Activated B cell treated with CpG ODN at 0.5 μM for 24 hours (primary cell): ENCODE measurements at regions not wholly inside any gene's neighbourhood (a gene's known extent, or its start where the extent isn't known, plus 50 kb on each side); places are given as distances from the start of the nearest gene placed in this dataset.

Experiments
- ATAC-seq: fragments of 200-7000 bp; cut with Tn5 transposase; one replicate; pipeline ENCODE4 v1.10.0; 2021; ENCODE audit warnings: low read depth, mild to moderate bottlenecking, moderate library complexity
- CTCF ChIA-PET: fragments of 350-600 bp; sonication (Branson Sonifier 250); formaldehyde crosslinking; loops from one replicate; lab custom pipeline; 2021; ENCODE audit warnings: antibody characterized with exemption; lab: Charles Lee
- POLR2A ChIA-PET: fragments of 350-600 bp; sonication (Branson Sonifier 250); formaldehyde crosslinking; loops from one replicate; lab custom pipeline; 2021; ENCODE audit warnings: antibody characterized with exemption; lab: Charles Lee
- DNase-seq: peaks from one replicate; pipeline ENCODE4 v3.0.0; 2022
- H3K27ac Mint-ChIP-seq: one replicate; pipeline ENCODE4 v1.8.0; 2020; ENCODE audit warnings: mixed read lengths
- H3K27me3 Mint-ChIP-seq: one replicate; pipeline ENCODE4 v1.8.0; 2021; ENCODE audit warnings: mixed read lengths
- H3K36me3 Mint-ChIP-seq: one replicate; pipeline ENCODE4 v1.8.0; 2021; ENCODE audit warnings: low read depth, mixed read lengths
- H3K4me1 Mint-ChIP-seq: one replicate; pipeline ENCODE4 v1.8.0; 2021; ENCODE audit warnings: mixed read lengths
- H3K4me3 Mint-ChIP-seq: one replicate; pipeline ENCODE4 v1.8.0; 2020; ENCODE audit warnings: mild to moderate bottlenecking, mixed read lengths
- H3K9me3 Mint-ChIP-seq: one replicate; pipeline ENCODE4 v1.8.0; 2020; ENCODE audit warnings: mixed read lengths
- intact Hi-C: fragments of 100-400 bp; cut with micrococcal nuclease; formaldehyde crosslinking; loops from one replicate; pipeline ENCODE4 v1.15.1; 2024
- TF ChIP-seq, protein P1 (sequence below): fragments of 200-600 bp; IDR thresholded peaks from one replicate; pipeline ENCODE4 v1.8.0; 2022; ENCODE audit warnings: antibody characterized with exemption, mild to moderate bottlenecking

DNA sequence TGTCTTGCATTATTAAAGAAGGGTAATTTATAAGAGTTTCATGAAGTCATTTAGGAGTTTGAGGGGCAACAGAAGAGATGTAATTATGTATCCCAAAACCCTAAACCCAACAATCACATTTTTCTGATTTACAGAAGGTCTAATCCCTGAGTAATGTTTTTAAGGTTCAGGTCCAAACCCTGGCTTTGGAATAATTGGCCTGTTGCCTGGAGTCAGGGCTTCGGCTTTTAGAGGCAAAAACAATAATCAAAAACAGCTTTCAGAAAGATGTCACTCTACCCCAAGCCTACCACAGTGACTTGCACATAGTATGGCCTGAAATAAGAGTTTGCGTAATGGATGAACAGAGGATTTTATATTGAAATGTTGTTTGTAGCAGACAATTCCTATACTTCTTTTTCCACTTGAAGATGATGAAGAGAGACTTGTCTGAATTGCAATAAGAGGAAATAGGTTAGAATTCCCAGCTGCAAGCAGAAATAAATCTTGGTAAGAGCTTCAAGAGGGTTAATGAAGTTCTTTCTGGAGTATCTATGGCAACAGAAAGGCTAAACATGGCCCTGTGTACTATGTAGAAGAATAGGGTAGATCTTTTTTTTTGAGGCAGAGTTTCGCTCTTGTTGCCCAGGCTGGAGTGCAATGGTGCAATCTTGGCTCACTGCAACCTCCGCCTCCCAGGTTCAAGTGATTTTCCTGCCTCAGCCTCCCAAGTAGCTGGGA is 152.0 kb downstream of the GPBP1 start:
- Mint-ChIP-seq H3K4me3 (no peak overlapping the region), H3K36me3 (no peaks in the 10 kb centered on the region), H3K27me3 (peaks cover 6% of the 10 kb centered on the region), H3K9me3 (peaks cover 4% of the 10 kb centered on the region), H3K27ac (no peak overlapping the region), H3K4me1 (no peaks in the 10 kb centered on the region)
- intact Hi-C loops = no loop called here
- POLR2A ChIA-PET = no interaction called here
- CTCF ChIA-PET = no interaction called here
- ATAC-seq (no peak), DNase-seq (no peak)
- TF ChIP-seq, protein P1, sequence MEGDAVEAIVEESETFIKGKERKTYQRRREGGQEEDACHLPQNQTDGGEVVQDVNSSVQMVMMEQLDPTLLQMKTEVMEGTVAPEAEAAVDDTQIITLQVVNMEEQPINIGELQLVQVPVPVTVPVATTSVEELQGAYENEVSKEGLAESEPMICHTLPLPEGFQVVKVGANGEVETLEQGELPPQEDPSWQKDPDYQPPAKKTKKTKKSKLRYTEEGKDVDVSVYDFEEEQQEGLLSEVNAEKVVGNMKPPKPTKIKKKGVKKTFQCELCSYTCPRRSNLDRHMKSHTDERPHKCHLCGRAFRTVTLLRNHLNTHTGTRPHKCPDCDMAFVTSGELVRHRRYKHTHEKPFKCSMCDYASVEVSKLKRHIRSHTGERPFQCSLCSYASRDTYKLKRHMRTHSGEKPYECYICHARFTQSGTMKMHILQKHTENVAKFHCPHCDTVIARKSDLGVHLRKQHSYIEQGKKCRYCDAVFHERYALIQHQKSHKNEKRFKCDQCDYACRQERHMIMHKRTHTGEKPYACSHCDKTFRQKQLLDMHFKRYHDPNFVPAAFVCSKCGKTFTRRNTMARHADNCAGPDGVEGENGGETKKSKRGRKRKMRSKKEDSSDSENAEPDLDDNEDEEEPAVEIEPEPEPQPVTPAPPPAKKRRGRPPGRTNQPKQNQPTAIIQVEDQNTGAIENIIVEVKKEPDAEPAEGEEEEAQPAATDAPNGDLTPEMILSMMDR = no peak

DNA sequence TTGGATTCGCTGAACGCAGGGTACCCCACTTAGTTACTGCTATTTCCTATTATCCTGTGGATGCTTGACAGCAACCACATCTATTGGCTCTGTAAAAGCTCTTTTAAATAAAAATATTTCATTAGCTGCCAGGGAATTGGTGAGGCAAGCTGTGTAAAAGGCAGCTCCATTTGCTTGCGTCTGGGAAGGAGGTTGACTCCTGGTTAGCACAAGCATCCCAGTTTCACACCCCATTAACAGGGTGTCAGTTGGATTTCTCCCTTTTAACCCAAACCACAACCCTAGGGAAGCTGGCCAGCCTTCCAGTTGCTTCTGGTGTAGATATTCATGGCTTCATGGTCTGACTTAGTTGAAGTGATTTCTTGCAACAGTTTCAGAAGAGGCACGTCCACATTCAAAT is 151.0 kb downstream of the GPBP1 start:
- Mint-ChIP-seq H3K4me3 (no peak overlapping the region), H3K9me3 (peaks cover 4% of the 10 kb centered on the region), H3K27ac (no peak overlapping the region), H3K4me1 (no peaks in the 10 kb centered on the region), H3K27me3 (peaks cover 6% of the 10 kb centered on the region), H3K36me3 (no peaks in the 10 kb centered on the region)
- DNase-seq = no peak
- no peak for ATAC-seq
- ChIA-PET POLR2A (no interaction called here), CTCF (interaction anchor here (1.0 kb wide), 1 partner anchor 1525 kb away, joined by 3 read pairs; no protein-coding TSS in a partner anchor)
- TF ChIP-seq, protein P1 = no peak
- intact Hi-C loops = no loop called here

DNA sequence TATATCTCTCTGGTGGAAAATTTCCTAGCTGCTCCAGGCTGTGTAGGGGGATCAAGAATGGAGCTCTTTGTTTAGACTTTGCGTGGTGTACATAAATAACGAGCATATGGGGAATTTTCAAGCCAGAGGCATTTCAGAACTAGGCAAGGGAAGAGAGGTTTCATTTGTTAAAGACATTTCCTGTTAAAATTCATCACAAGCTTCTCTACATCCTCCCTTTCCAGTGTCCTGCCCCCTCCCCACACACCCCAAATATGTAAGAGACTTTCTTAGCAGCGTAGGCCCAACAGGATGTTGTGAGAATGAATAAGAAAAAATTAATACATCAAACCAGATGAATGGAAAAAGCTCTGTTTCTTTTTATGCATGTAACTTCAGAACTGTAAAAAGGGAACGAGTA is 150.3 kb downstream of the GPBP1 start:
- no peaks in the 10 kb centered on the region for H3K36me3 Mint-ChIP-seq
- no peak overlapping the region for H3K4me3 Mint-ChIP-seq
- intact Hi-C loops = no loop called here
- CTCF ChIA-PET = interaction anchor here (1.0 kb wide), 1 partner anchor 1526 kb away, joined by 3 read pairs; no protein-coding TSS in a partner anchor
- H3K27ac Mint-ChIP-seq = no peak overlapping the region
- no peaks in the 10 kb centered on the region for H3K4me1 Mint-ChIP-seq
- peaks cover 6% of the 10 kb centered on the region for H3K27me3 Mint-ChIP-seq
- POLR2A ChIA-PET = no interaction called here
- ATAC-seq (no peak), DNase-seq (no peak)
- TF ChIP-seq, protein P1 = no peak
- peaks cover 4% of the 10 kb centered on the region for H3K9me3 Mint-ChIP-seq

DNA sequence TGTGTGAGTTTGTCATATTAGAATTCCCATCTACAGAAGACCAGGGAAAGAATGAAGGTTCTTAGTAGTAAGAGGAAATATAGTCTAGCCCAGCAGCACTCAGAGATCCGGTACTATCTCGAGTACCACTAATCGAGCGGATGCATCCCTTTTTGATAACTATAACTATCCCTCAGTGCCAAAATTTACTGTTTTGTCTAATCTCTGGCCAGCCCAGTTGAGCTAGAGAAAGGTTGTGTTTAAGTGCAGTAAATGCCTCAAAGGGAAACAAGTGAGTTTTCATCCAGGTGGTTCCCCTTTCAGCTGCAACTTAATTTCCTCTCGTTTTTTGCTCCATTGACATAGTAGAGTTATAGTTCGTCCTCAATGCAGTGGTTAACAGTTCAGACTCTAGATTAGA is 146.7 kb downstream of the GPBP1 start:
- H3K4me1 Mint-ChIP-seq = no peaks in the 10 kb centered on the region
- H3K4me3 Mint-ChIP-seq = no peak overlapping the region
- no peak overlapping the region for H3K27ac Mint-ChIP-seq
- CTCF ChIA-PET = interaction anchor here (0.9 kb wide), 1 partner anchor 1140 kb away, joined by 3 read pairs; no protein-coding TSS in a partner anchor
- ATAC-seq (no peak), DNase-seq (no peak)
- POLR2A ChIA-PET = no interaction called here
- intact Hi-C loops = no loop called here
- no peaks in the 10 kb centered on the region for H3K9me3 Mint-ChIP-seq
- TF ChIP-seq, protein P1 = no peak
- H3K36me3 Mint-ChIP-seq = no peaks in the 10 kb centered on the region
- peaks cover 10% of the 10 kb centered on the region for H3K27me3 Mint-ChIP-seq

DNA sequence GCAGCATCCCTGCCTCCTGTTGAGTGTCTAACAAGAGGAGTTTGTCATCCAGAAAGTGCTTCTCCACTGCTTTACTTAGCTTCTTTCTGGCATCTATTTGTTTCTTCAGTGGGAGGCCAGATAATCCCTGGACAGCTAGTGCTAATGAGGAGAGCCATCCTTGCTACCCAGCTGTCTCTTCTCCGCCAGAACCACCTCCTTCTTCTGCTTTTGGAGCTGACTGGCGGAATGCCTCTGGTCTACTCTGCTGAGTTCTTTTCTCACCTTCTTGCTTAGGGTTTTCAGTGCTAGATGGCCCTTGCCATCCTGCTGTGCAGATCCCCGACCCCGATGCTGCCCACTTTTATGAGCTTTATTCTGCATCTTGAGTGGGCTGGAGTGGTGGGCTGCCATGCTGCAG is 145.8 kb downstream of the GPBP1 start:
- Mint-ChIP-seq H3K36me3 (no peaks in the 10 kb centered on the region), H3K27me3 (peaks cover 10% of the 10 kb centered on the region), H3K4me3 (no peak overlapping the region), H3K27ac (no peak overlapping the region), H3K9me3 (no peaks in the 10 kb centered on the region), H3K4me1 (no peaks in the 10 kb centered on the region)
- DNase-seq (no peak), ATAC-seq (no peak)
- intact Hi-C loops = no loop called here
- ChIA-PET CTCF (no interaction called here), POLR2A (no interaction called here)
- TF ChIP-seq, protein P1 = no peak
